HG03159 (cell line): ENCODE measurements at regions not wholly inside any gene's neighbourhood (a gene's known extent, or its start where the extent isn't known, plus 50 kb on each side); places are given as distances from the start of the nearest gene placed in this dataset.
"Not testable (repeated sequence)": the region's sequence is repeated elsewhere in the genome, so short reads cannot be mapped to it uniquely, and the experiment has no call there.

Experiments
- ATAC-seq: cut with Tn5 transposase; IDR thresholded peaks from one replicate; pipeline ENCODE4 v1.9.1; 2021; ENCODE audit warnings: mild to moderate bottlenecking, moderate library complexity; ENCODE audit not compliant: unreplicated experiment

- no peak for ATAC-seq
These were observed 780.9 kb downstream of the TBC1D32 start for GRCh38 chr6:120553353-120553752.

GRCh38 chr6:120545353-120545752 is 788.9 kb downstream of the TBC1D32 start:
- no peak for ATAC-seq

- no peak for ATAC-seq
These were observed 799.3 kb downstream of the TBC1D32 start for GRCh38 chr6:120534954-120535353.

GRCh38 chr6:120526576-120526975 is 807.7 kb downstream of the TBC1D32 start:
- ATAC-seq = no peak

GRCh38 chr6:120514544-120514943 is 819.7 kb downstream of the TBC1D32 start:
- ATAC-seq = no peak

GRCh38 chr6:120511712-120512111 is 822.6 kb downstream of the TBC1D32 start:
- ATAC-seq = no peak

- ATAC-seq = no peak
These were observed 835.6 kb downstream of the TBC1D32 start for GRCh38 chr6:120498711-120499110.

GRCh38 chr6:120496661-120497060 is 837.6 kb downstream of the TBC1D32 start:
- no peak for ATAC-seq

GRCh38 chr6:120493505-120493904 is 840.8 kb downstream of the TBC1D32 start:
- ATAC-seq = no peak

- no peak for ATAC-seq
These were observed 844.3 kb downstream of the TBC1D32 start for GRCh38 chr6:120489941-120490340.

GRCh38 chr6:120484146-120484545 is 850.1 kb downstream of the TBC1D32 start:
- ATAC-seq = no peak

GRCh38 chr6:120478650-120479049 is 855.6 kb downstream of the TBC1D32 start:
- no peak for ATAC-seq

- ATAC-seq = no peak
These were observed 860.5 kb downstream of the TBC1D32 start for GRCh38 chr6:120473804-120474203.

GRCh38 chr6:120468486-120468885 is 865.8 kb downstream of the TBC1D32 start:
- ATAC-seq = no peak

- ATAC-seq = no peak
These were observed 882.8 kb downstream of the TBC1D32 start for GRCh38 chr6:120451508-120451907.

- ATAC-seq = no peak
These were observed 886.7 kb downstream of the TBC1D32 start for GRCh38 chr6:120447605-120448004.

GRCh38 chr6:120432840-120433239 is 901.4 kb downstream of the TBC1D32 start:
- ATAC-seq = not testable (repeated sequence)

GRCh38 chr6:120431841-120432240 is 902.4 kb downstream of the TBC1D32 start:
- ATAC-seq = no peak

GRCh38 chr6:120411394-120411793 is 922.9 kb downstream of the TBC1D32 start:
- no peak for ATAC-seq

GRCh38 chr6:120410586-120410985 is 923.7 kb downstream of the TBC1D32 start:
- no peak for ATAC-seq

GRCh38 chr6:120407696-120408095 is 926.6 kb downstream of the TBC1D32 start:
- no peak for ATAC-seq

GRCh38 chr6:120405947-120406346 is 928.3 kb downstream of the TBC1D32 start:
- ATAC-seq = no peak

GRCh38 chr6:120395784-120396183 is 938.5 kb downstream of the TBC1D32 start:
- ATAC-seq = no peak

GRCh38 chr6:120395330-120395729 is 939.0 kb downstream of the TBC1D32 start:
- no peak for ATAC-seq
